ENCODE measurements at regions not wholly inside any gene's neighbourhood (a gene's known extent, or its start where the extent isn't known, plus 50 kb on each side); places are given as distances from the start of the nearest gene placed in this dataset.
"Not testable (repeated sequence)": the region's sequence is repeated elsewhere in the genome, so short reads cannot be mapped to it uniquely, and the experiment has no call there.

DNA sequence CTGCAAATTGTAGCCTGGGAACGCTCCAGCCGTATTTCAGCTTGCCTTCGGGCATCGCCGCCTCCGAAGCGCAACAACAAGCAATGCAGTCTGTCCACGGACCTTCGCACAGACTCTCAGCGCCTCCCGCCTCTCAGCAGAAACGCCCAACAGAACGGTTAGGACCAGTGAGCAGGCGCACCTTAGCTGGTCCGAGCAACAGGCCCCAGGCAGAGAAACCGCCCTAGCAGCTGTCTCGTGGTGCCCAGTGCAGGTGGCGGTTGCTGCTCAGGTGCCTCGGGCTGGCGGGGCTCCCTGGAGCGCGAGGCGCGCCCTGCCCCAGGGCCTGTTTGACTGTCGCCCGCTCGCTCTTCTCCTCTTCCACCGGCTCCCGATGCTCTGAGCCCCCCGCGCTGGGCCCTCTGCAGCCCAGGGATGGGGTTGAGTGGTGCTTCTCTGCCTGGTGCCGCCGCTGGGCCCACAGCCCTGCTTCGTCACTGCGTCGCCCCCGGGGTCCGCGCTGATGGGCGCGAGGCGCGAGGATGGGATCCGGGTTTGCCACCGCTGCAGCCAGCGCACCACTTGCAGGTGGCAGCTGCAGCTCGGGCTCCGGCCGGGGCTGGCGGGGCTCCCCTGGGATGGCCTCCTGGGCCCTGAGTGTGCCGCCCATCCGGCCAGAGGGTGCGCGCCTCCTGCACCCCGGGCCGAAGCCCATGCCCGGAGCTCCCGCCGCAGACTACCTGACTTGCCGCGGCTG lies 268.4 kb upstream of the FRG2C start:
- Mint-ChIP-seq H3K9me3 (no peaks in the 10 kb centered on the region), H3K36me3 (ENCODE audit: low read depth) (no peaks in the 10 kb centered on the region), H3K4me3 (no peak overlapping the region), H3K4me1 (ENCODE audit: low read depth) (no peaks in the 10 kb centered on the region), H3K27ac (no peak overlapping the region), H3K27me3 (no peaks in the 10 kb centered on the region)

DNA sequence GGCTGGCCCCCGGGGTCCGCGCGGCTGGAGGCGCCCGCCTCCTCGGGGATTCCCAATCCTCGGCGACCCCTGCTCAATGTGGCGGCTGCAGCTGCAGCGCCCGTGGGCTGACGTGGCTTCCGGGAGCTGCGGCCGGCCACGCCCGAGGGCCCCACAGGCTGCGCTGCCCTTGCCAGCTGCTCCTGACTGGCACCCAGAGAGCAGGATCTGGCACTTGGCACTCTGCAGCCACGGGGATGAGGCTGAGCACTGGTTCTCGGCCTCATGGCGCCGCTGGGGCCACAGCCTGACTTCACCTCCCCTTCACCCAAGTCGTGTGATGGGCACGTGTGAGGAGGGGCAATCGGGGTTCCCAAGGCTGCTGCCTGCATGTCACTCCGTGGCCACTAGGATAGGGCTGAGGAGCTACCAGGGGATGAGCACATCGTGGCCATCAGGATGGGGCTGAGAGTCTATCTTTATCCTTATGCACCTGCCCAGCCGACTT lies 267.8 kb upstream of the FRG2C start:
- H3K4me3 Mint-ChIP-seq, result no peak overlapping the region
- no peaks in the 10 kb centered on the region for H3K9me3 Mint-ChIP-seq
- no peaks in the 10 kb centered on the region for H3K36me3 Mint-ChIP-seq (ENCODE audit: low read depth)
- H3K27ac Mint-ChIP-seq, result no peak overlapping the region
- no peaks in the 10 kb centered on the region for H3K4me1 Mint-ChIP-seq (ENCODE audit: low read depth)
- no peaks in the 10 kb centered on the region for H3K27me3 Mint-ChIP-seq

DNA sequence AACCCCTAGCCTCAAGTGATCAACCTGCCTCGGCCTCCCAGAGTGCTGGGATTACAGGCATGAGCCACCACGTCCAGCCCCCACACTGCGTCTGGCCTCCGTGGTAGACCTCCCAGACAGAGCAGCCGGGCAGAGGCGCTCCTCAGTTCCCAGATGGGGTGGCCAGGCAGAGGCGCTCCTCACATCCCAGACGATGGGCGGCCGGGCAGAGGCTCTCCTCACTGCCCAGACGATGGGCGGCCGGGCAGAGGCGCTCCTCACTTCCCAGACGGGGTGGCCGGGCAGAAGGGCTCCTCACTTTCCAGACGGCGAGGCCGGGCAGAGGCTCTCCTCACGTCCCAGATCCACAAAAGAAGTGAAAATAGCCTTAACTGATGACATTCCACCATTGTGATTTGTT lies 266.6 kb upstream of the FRG2C start:
- H3K36me3 Mint-ChIP-seq (ENCODE audit: low read depth); H3K4me3 Mint-ChIP-seq; H3K4me1 Mint-ChIP-seq (ENCODE audit: low read depth); H3K27ac Mint-ChIP-seq; H3K9me3 Mint-ChIP-seq; H3K27me3 Mint-ChIP-seq: not testable (repeated sequence)

DNA sequence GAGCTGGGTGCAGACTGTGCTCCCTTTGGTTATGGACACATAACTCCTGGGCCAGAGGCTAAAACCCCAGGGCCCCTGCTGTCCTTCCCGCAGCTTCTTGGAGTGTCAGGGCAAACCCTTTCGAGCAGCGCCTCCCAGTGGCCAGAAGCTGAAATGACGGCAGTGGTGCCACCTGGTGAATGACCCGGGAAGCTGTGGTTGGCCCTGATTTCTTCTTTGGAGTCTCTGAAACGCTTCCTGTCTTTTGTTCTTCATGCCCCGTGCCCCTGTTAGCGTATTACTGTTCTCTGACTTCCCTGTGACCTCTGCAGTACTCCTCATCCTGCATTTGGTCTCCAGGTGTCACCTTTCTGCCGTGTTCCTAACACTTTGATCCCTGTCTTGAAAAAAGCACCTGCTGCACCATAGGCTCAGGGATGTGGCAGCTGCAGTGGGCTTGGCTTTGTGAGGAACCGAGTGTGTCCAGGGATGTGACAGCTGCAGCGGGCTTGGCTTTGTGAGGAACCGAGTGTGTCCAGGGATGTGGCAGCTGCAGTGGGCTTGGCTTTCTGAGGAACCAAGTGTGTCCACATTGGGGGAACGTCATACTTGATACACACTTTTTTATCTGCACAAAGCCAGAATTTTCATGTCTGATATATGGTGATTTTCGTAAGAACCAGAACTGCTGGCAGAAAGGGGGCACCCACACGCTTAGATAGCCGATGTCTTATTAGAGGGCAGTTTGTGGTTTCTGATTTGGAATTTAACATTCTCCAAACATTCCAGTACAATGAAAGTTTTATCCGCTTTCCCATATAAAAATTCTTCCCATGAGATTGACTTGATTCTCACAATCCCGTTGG lies 241.8 kb upstream of the FRG2C start:
- H3K36me3 Mint-ChIP-seq (ENCODE audit: low read depth); H3K27me3 Mint-ChIP-seq; H3K4me3 Mint-ChIP-seq; H3K4me1 Mint-ChIP-seq (ENCODE audit: low read depth); H3K9me3 Mint-ChIP-seq: not testable (repeated sequence)
- peak overlapping the region; percentile 21 for H3K27ac Mint-ChIP-seq

DNA sequence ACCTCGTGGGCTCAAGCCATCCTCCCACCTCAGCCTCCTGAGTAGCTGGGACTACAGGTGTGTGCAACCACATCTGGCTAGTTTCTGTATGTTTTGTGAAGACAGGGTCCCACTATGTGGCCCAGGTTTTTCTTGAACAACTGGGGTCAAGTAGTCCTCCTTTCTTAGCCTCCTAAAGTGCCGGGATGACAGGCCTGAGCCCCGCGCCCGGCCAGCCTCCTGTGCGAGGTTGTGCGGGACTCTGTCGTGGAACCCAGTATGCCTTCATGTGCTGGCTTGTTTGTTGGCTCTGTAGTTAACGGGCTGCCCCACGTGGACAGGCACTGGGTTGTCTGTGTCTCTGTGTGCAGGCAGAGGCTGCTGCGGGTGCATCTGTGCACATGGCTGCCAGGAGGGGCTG lies 238.7 kb upstream of the FRG2C start:
- not testable (repeated sequence) for H3K4me3 Mint-ChIP-seq; H3K27ac Mint-ChIP-seq; H3K9me3 Mint-ChIP-seq; H3K36me3 Mint-ChIP-seq (ENCODE audit: low read depth); H3K27me3 Mint-ChIP-seq
- peaks cover 11% of the 10 kb centered on the region for H3K4me1 Mint-ChIP-seq (ENCODE audit: low read depth)

DNA sequence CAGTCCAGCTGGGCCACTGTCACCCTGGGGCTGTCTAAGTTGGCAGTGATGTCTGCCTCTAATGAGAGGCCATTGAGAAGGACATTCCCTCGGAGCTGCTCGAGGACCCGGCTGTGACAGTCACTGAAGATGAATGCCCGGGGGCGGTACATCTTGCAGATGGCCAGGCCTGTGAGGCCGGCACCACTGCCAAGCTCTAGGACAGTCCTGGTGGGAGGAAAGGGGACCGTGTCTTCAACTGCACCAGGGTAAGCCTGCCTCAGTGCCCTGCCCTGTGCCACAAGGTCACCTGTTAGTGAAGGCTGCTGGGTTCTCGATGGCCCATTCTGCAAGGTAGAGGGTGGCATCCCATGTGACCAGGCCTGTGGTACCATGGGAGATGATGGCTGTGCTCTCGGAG lies 236.6 kb upstream of the FRG2C start:
- not testable (repeated sequence) for H3K9me3 Mint-ChIP-seq, H3K4me3 Mint-ChIP-seq, H3K27ac Mint-ChIP-seq, H3K27me3 Mint-ChIP-seq
- Mint-ChIP-seq H3K4me1 (ENCODE audit: low read depth) (peaks cover 11% of the 10 kb centered on the region), H3K36me3 (ENCODE audit: low read depth) (peaks cover 16% of the 10 kb centered on the region)

DNA sequence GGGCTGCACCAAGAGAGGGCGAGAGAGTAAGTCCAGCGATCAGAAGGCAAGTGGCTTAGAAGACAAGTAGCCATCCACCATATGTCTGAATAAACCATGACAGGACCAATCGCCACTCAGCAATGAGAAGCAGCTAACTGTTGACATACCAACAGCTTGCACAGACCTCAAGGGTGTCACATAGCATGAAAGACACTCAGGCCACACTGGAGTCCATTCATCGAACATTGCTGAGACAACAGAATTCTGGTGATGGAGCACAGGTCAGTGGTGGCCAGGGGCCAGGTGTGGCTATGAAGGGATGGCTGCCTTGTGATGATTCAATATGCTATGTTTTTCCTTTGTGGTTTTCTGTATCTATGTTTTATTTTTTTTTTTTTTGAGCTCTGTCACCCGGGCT lies 236.2 kb upstream of the FRG2C start:
- H3K4me1 Mint-ChIP-seq (ENCODE audit: low read depth), result peaks cover 11% of the 10 kb centered on the region
- not testable (repeated sequence) for H3K9me3 Mint-ChIP-seq, H3K27ac Mint-ChIP-seq, H3K4me3 Mint-ChIP-seq, H3K27me3 Mint-ChIP-seq
- peaks cover 13% of the 10 kb centered on the region for H3K36me3 Mint-ChIP-seq (ENCODE audit: low read depth)

DNA sequence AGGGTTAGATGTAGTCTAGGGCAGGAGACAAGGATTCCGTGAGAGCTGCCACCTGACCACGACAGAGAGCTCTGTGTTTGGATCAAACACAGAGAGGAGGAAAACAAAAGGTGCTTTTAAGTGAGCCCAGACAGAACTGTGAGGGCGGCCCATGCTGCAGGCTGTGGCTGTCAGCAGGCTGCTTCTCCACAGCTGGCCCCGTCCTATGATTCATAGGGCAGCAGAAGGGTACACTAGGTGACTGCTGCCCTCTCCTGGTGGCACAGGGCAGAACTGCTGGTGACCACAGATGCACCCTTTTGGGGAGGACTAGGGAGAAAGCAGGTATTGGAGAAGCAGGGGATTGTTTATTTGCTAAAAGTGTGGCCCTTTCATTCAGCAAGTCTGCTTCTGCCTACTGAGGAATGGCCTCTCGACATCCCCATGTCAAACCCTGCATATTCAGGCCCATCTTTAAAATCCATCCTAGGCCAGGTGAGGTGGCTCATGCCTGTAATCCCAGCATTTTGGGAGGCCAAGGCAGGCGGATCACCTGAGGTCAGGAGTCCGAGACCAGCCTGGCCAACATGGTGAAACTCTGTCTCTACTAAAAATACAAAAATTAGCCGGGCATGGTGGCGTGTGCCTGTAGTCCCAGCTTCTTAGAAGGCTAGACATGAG lies 234.4 kb upstream of the FRG2C start:
- not testable (repeated sequence) for H3K9me3 Mint-ChIP-seq; H3K36me3 Mint-ChIP-seq (ENCODE audit: low read depth); H3K4me3 Mint-ChIP-seq; H3K27me3 Mint-ChIP-seq
- Mint-ChIP-seq H3K4me1 (ENCODE audit: low read depth) (peaks cover 27% of the 10 kb centered on the region), H3K27ac (peak overlapping the region; percentile 36)

DNA sequence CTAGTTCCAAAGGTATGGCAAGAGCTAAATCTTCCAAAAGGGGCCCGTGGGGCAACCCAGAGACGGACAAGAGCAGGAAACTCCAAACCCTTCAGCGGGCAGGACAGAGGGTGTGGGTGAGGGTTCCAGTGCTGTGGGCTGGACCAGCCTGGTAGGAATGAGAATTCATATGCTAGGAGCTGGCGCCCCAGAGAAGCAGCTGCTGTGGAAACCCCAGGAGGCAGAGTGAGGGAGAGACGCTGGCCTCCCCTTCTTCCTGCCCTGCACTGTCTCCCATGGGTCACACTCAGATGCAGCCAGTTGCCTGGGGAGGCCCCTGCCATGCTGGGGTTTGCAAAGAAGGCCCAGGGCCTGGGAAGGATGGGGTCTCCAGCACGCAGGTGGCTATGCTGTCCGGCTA lies 233.7 kb upstream of the FRG2C start:
- not testable (repeated sequence) for H3K27me3 Mint-ChIP-seq; H3K4me3 Mint-ChIP-seq; H3K27ac Mint-ChIP-seq; H3K9me3 Mint-ChIP-seq; H3K36me3 Mint-ChIP-seq (ENCODE audit: low read depth)
- H3K4me1 Mint-ChIP-seq (ENCODE audit: low read depth), result peaks cover 27% of the 10 kb centered on the region

DNA sequence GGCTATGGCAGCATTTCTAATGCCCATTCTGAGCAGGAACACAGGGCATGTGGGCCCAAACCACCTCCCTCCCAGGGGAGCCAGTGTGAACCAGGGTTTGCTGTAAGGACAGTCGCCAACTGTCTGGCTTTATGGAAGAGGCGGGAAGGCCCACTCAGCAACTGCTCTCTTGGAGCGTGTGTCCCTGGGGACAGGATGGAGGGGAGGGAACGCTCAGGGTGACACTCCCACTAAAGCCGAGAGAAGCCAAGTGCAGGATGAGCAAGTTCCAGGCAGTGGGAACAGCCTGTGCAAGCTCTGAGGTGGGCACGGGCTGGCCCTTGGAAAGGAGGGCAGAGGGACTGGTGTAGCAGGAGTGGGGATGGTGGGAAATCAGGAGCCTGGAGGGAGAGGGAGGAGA lies 233.0 kb upstream of the FRG2C start:
- not testable (repeated sequence) for H3K36me3 Mint-ChIP-seq (ENCODE audit: low read depth); H3K27me3 Mint-ChIP-seq; H3K4me3 Mint-ChIP-seq; H3K9me3 Mint-ChIP-seq; H3K27ac Mint-ChIP-seq
- peaks cover 28% of the 10 kb centered on the region for H3K4me1 Mint-ChIP-seq (ENCODE audit: low read depth)

DNA sequence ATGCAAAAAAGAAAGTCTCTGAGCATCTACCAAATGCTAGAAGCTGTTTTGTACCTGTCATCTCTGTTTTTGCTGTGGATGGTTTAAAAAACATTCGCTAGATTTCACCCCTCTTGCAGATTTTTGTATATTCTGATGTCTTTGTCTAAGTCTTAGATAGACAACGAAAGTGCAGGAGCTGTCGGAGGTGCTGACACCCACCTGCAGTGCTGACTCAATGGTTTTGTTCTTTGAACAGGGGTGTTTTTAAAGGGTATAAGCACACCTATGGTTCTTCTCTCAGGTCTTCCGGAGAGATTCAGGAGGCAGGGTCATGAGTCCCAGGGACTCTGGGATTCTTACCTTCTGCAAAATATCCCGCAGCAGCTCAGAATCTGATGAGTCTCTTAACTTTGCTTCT lies 231.7 kb upstream of the FRG2C start:
- H3K27ac Mint-ChIP-seq; H3K9me3 Mint-ChIP-seq; H3K36me3 Mint-ChIP-seq (ENCODE audit: low read depth); H3K4me3 Mint-ChIP-seq; H3K27me3 Mint-ChIP-seq: not testable (repeated sequence)
- peaks cover 31% of the 10 kb centered on the region for H3K4me1 Mint-ChIP-seq (ENCODE audit: low read depth)

DNA sequence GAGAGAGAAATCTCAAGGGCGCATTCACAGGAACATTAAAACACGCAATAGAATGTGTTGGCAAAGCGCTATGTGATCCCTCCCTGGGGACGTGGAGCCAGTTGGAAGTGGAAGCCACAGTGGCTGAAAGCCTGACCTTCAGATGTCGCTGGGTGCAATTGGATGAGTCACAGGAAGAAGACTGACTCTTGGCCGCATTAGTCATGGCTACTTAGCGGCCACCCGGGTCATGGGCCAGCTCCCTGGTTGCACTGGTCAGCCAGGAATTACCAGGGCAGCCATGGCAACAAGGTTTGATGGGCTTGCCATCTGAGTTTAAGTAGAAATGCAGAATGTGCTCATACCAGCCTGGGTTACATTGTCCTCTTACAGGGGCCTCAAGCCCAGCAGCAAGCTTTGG lies 231.2 kb upstream of the FRG2C start:
- H3K27me3 Mint-ChIP-seq; H3K36me3 Mint-ChIP-seq (ENCODE audit: low read depth); H3K27ac Mint-ChIP-seq; H3K9me3 Mint-ChIP-seq: not testable (repeated sequence)
- Mint-ChIP-seq H3K4me3 (peak overlapping the region; percentile 30), H3K4me1 (ENCODE audit: low read depth) (peaks cover 31% of the 10 kb centered on the region)

DNA sequence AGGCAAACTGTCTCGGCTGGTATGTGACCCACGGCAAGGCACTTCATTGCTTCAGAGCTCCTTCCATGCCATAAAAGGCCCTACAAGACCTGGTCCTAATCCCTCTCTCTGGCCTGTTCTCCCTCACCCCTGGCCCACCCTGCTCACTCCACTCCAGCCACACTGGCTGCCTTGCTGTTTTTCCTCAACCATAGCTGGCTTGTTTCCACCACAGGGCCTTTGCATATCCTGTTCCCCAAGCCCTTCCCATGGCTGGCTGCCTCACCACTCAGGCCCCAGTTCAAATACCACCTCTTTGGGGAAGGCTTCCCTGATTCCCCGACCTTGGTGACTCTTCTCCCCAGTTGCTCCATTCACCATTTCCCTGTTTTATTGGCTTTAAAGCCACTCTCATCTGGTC lies 230.8 kb upstream of the FRG2C start:
- Mint-ChIP-seq H3K4me1 (ENCODE audit: low read depth) (peaks cover 31% of the 10 kb centered on the region), H3K4me3 (peak overlapping the region; percentile 88), H3K27ac (peak overlapping the region; percentile 31)
- not testable (repeated sequence) for H3K9me3 Mint-ChIP-seq; H3K27me3 Mint-ChIP-seq; H3K36me3 Mint-ChIP-seq (ENCODE audit: low read depth)

DNA sequence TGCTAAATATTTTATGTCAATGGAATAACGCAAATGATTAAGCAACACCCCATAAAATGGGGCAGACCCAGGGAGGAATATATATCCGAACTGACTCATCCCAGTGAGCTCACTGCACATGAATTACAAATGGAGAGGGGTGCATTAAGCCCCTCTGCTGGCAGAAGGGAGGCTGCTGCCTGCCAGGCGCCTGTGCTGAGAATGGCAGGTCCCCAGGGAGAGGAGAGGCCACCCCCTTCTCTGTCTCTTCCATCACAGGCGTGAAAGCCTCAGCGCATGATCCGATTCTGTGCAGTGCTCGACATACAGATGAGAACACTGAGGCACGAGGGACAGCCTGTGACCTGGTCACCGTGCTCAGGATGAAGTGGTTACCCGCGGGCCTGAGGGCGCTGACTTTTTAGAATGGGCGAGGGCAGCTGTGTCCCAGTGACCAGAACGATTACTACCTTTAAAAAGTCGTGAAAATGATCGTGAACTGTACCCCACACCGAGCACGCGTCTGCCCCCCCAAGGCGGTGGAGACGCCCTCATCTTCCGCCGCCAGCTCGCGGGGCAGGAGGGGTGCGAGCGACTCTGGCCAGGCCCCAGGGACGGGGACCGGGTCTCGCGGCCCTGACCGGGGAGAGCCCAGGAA lies 229.7 kb upstream of the FRG2C start:
- not testable (repeated sequence) for H3K27me3 Mint-ChIP-seq; H3K9me3 Mint-ChIP-seq; H3K36me3 Mint-ChIP-seq (ENCODE audit: low read depth)
- H3K4me1 Mint-ChIP-seq (ENCODE audit: low read depth), result peaks cover 26% of the 10 kb centered on the region
- peak overlapping the region; percentile 88 for H3K4me3 Mint-ChIP-seq
- H3K27ac Mint-ChIP-seq, result peak overlapping the region; percentile 94
